ELR (cell line): ENCODE measurements at regions not wholly inside any gene's neighbourhood (a gene's known extent, or its start where the extent isn't known, plus 50 kb on each side); places are given as distances from the start of the nearest gene placed in this dataset.

ENCODE experiments used
- DNase-seq: peaks from one replicate; pipeline ENCODE4 v3.0.0-alpha.2; 2015; ENCODE audit warnings: low read depth

DNA sequence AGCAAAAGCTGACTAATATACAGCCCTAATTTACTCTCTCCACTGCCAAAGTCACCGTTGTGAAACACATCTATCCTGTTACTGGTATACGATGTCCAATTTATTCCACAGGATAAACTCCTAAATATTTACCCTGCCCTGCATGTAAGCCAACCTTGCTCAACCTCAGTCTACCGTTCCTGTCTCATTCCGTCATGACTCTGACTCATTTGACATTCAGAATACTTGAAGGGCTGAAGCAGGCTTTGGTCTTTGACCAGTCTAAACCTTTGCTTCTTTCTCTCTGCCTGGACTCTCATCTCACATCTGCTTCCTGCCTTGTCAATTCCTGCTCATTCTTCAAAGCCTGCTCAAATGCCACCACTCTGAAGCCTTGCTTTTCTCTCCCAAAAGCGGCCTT, 157.5 kb downstream of the SCP2D1 start:
- no peak for DNase-seq

DNA sequence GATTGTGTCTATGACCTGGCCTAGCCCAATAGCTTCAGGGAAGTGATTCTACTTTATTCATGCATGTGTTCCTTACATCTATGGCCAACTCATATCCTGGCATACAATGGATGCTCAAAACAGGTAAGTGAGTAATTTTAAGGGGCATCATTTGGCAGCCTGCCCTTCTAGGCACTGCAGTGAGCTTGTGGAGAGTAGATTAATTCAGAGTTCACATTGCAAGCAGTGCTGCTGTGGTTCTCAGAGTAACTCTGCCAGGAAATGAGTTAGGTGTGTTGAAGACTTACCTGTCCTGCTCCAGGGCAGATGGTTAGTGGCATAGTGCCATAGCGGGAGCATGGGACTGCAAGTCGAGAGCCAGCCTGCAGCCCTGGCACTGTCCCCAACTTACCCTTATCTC, 158.0 kb downstream of the SCP2D1 start:
- DNase-seq: no peak

DNA sequence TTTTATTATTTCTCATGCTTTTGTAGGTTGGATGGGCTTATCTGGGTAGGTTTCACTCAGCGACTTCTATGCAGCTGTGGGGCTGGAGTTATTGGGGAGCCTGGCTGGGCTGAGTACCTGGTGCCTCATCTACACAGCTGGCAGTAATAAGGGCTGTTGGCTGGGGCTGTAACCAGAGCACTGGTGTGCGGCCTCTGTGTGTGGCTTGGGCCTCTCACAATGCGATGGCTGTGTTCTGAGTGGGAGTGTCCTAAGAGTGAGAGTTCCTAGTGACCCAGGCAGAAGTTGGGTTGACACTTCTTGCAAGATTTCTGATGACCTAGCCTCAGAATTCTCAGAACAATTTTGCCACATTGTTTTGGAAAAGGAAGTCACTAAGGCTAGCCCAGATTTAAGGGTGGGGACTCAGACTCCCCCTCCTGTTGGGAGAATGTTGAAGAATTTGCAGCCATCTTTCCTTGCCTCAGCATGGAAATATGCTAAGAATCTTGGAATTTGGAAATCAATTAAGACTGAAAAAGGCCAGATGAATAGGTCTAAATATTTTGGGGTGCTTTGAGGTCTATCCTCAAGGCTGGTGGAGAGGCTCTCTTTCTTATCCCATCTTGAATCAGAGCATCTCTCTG, 158.8 kb downstream of the SCP2D1 start:
- no peak for DNase-seq

DNA sequence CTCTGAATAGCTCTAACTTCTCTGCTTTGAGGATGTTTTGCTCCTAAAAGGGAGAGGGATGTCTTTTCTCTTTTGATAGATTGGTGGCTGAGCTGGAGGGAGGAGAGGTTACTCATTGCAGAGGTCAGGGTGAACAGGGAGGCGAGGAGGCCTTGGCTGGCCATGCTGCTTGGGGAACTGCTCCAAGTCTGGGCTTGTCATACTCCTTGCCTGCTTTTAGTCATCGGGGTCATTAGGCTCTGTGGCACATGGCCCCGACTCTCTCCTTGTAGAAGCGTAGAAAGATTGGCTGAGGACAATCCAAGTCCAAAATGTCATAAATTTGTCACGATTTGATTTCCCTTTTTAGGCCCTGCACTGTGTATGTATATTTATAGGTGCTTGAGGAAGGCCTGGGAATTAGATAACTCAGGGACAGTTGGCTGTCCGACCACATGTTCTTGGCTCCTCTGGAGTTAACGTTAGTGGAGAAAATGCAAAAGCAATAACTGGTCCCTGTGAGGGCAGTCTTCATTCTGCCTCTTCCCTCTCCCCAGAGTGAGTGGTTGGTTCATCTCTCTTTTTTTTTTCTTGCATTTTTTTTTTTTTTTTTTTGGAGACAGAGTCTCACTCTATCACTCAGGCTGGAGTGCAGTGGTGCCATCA, 160.1 kb downstream of the SCP2D1 start:
- DNase-seq: no peak

DNA sequence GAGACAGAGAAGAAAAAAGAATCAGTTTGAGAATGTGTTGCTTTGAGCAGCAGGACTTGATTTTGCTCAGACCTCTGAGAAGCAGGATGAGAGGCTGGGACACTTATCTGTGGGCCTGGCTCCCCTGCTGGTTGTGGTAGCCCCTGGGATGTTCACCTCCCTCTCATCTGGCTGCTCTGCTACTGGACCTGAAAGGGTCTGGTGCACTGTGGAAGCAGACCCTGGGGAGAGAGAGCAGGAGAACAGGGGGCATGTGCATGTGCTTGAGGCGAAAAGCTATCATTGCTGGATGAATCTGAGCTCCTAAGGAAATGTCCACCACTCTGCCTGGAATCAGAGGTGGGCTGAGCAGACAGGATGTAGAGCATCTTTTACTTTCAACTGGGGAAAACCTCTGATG, 161.1 kb downstream of the SCP2D1 start:
- DNase-seq: no peak

DNA sequence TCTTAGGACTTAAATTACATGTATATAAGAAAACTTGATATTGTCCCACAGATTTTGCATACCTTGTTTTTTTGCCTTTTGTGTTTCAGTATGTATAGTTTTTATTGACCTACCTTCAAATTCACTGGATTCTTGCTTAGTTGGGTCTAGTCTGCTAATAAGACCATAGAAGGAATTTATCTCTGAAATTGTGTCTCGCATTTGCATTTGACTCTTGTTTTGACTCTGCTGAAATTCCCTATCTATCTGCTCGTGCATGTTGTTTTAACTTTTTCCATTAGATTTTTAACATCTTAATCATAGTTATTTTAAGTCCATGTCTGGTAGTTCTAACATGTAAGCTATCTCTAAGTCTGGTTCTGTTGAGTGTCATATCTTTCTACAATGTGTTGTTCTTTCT, 163.9 kb downstream of the SCP2D1 start:
- DNase-seq: no peak

DNA sequence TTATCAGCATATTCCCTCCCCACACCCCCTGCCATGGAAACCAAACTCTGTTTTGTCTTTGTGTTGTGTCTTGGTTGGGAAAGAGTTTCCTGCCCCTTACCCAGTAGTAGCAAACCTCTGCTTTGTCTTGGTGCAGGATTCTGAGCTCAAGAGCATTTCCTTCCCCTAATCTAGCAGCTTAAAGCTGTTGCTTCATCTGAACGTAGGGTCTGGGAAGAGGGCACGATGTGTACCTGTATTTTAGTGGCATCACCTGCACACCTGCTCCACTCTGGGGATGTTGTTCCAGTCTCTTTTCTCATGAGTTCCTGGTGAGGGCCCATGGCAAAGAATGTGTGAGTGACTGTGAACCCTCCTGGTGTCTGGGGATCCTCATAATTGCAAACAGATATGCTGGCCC, 164.7 kb downstream of the SCP2D1 start:
- DNase-seq: no peak

DNA sequence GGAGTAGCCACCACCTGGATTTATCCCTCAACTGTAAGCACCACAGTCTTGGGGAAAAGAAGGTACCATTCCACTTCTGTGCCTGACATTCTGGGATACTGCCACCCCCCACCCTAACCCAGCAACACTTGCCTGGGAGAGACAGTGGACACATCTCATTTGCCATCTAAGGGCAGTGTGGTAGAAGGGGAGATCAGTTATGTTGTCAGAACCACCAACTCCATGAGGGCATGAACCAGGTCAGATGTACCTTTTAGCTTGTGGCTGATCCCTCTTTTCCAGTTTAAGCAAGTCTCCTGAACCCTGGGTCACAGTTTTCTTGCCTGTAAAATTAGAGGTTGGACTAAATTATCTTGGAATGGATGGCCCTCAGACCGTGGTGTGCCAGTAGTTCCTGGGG, 165.5 kb downstream of the SCP2D1 start:
- DNase-seq: no peak

DNA sequence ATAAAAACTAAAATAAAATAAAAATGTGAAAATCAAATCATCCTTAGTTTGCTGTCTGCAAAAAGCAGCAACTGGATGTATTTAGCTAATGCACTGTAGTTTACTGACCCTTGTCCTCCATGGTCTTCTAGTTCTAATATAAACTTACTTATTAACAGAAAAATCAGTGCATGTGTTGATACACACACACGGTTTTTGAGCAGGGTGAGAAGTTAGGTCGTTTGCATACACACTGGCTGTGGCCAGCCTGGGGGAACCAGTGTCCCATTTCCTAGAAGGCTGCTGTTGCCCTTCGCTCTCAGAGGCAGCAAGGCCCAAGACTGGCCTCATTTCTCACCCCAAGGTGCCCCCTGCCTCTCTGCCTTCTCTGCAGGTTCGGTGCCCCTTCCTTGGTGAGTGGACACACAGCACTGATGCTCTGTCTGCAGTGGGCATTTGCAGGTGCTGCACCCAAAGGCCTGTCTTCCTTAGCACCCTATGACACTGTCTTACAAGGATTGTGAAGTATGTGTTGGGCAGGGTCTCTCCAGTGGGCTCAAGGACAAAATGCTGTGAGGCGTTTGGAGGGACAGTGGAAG, 168.5 kb downstream of the SCP2D1 start:
- no peak for DNase-seq

DNA sequence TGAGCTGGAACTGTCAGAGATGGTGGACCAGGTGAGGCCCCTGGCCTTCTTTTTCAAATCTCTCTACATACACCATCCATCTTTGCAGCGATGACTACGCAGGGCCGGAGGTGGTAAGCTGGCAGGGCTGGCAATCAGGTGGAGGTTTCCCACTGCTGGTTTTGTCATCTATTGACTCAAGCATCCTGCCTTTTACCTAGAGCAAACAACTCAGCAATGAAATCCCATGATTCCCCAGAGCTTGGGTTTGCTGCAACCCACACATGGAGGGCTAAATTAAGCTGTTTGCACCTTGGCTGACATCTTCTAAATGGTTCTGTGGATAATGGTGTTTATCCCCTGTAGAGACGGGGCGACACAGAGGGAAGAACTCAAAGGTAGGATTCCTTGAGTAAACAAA, 170.2 kb downstream of the SCP2D1 start:
- no peak for DNase-seq

DNA sequence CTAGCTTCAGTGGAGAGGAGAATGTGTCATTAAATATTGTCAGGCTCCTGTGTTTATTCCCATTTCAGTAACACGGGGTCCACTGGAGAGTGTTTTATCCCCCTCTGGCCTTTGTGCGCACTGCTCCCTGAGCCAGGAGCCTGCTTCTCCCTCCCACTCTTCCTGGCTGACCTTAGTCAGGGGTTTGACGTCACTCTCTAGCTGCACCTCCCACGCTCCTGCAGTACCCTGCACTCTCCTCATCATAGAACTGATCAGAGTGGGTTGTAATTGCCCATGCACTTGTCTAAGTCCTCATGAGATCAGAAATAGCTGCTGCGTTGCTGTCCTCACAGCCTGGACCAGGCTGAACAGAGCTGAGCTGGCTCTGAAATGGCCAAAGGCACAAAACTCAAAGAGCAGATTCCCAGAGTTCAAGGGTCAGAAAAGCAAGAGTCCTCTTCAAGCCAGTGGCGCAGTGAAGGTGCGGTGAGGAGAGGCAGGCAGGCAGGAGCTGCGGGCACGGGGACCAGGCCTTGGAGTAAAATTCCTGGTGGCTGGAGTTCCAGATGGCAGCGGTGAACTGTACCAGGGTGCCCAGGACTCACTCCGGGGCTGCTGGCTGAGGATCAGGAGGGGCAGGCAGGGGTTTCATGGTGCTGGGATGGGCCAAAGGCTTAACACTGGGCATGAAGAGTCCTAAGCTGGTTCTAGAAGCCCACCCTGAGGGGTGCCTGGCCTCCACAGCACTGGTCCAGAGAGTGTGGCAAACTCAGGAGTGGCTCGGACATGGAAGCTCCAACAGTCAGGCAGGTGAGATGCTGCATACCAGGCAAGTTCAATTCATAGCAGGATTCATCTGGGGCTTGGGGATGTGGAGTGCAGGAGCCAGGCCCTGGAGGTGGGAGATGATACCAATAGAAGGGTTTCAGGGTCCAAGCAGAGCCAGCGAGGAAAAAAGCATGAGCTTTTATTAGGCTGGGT, 170.9 kb downstream of the SCP2D1 start:
- DNase-seq: no peak

DNA sequence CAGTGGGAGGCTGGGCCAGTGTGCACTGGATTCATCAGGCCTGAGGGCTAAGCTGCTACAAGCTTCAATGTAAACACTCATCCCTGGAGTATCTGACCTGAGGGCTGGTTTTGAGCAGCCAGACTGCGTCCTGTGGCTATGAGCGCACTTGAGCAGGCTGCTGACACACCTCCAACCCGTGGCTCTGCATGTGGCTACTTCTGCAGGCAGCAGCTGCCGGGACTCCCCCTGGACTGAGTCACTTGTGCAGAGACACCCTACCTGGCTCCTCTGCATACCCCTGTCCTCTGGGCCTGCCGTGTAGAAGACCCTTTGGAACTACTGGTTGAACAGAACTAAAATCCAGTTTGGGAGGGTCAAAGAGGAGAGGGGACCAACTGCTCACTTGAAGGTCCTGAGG, 172.0 kb downstream of the SCP2D1 start:
- peak; percentile 12 for DNase-seq

DNA sequence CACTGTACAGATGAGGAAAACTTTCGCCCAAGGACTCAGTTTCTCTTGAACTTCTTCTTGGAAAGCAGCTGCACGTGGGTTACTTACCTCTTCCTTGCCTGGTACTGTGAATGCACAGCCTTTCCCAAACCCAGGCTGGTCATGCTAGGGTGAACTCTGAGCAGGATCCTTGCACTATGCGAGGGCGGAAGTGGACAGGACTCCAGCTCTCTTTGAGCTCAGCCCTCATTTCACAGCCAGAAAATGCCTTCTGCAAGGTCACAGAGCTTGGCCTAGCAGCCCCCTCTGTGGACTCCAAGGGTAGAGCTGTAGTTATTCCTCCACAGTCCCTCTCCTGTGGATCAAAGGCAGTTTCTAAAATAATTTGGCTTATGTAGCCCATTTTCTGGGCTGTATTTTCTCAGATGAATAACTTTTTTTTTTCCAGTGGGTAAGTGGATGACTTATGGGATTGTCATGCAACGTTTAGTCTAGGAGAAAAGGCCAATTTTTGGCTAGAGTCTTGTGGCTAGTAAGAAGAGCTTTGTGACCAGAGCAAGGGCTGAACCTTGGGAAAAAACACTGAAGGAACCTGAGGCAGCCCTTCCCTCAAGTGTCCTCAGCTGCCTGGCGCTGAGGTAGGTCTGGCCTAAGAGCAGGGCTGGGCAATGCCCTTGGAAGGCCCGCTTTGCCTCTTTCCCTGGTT, 172.7 kb downstream of the SCP2D1 start:
- no peak for DNase-seq

DNA sequence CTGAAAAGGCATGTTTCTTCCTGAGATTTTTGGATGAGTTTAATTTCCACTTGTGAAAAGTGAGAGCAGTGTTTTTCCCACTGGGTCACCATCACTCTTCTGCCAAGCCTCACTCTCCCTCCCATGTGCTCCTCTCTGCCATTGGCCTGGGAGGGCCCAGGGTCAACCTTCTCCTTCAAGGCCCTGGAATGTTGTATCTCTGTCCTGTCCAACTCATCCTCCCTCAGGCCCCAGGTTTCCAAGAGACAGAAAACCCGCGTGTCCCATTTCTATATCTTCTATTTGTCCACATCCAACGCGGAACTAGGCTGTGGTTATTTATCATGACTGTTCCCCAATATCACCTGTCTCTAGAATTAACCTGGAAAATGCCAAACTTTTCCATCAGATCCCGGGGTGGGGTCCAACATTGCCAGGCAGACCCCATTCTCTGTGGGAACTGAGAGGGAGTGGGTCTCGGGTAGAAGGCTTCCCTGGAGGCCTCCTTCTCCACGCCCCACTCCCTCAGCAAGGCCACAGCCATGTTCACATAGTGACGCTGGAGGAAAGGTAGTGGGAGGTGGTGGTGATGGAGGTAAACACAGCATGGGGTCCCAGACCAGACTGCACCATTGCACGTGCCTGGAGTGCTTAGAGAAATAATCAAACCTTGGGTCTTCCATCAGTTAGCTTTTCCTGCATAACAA, 173.5 kb downstream of the SCP2D1 start:
- DNase-seq: no peak

DNA sequence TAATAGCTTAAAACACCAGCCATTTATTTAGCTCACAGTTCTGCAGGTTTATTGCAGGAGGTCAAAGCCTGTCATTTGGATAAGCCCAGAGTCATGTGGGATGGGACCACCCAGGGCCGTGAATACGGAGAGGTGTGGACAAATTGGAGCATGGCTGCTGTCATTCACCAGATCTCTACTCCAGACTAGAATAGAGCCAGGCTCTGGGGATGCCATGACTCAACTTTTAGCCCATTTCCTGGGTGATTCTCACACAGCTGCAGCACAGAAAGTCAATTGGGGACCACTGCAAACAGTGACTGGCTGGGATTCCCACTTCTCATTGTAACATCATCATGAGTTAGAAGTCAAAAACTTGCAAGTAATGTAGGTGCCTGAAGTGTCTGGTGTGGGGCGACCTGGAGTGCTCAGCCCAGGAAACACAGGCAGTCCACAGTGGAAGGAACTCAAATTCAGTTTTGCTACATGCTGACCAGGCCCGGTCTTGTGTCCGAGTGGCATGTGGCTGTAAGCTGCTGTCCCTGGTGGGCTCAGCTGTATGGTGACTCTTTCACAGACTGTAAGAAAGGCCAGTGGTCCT, 174.3 kb downstream of the SCP2D1 start:
- DNase-seq: no peak

DNA sequence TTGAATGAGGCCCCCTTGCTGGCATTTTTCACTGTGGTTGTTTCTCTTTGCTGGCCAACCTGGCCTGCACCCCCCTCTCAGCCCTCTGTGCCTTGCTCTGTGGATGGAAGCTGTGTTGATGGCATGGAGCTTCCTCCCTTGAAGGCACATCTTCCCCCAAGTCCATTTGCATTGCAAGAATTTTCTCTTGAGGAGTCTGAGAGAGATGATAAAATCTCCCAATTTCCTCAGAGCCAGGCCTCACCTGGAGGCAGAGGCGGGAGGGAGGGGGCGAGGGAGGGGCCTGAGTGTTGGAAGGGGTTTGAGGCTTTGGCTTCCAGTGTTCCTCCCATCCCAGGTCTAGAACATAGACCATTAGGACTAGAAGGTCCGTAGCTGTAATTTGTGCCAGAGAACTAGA, 175.1 kb downstream of the SCP2D1 start:
- no peak for DNase-seq

DNA sequence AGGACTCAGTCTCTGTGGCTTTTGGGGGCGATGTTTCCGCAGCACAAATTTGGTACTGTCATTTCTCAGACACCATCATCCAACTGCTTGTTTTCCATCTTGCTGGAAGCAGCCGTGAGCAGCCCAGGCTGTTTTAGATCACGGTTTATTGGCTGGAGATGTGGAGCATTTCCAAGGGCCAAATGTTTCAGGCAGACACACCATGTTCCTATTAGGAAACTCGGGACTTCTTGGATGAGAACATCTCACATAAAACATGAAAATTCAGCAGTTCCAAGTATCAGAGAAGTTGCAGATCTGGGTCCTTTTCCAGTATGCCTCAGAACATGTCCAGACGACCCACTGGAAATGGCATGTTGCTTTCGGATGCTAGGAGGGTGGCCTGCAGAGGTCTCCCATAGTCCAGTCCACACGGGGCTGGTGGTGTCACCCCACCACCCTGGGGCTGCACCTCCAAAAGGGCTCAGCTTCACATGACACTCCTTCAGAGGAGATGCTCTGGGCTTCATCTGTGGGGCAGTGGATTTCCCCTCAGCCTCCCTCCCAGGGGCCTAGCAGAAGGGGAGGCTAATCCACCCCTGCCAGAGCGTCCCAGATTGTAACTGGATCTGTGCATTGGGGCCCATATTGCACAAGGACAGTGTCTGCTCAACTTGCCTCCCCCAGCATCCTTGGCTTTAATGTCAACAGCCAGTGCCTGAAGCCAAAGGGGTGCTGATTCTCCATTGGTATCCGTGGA, 176.3 kb downstream of the SCP2D1 start:
- DNase-seq: no peak

DNA sequence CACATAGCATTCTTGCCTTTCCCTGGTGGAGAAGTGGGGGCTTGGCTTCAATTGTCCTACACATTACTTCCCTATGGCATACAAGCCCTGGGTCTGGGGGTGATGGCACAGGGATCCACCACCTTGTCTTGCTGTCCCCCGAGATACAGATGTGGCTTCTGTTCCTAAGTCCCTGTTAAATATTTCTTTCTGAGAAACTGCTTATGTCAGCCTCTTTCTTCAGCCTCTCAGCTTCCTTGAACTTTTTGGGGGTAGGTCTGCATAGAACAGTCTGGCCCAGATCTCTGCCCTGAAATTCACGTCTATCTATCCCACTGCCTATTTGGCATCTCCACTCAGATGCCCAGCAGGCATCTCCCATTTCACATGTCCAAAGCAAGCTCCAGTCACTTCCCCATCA, 177.4 kb downstream of the SCP2D1 start:
- no peak for DNase-seq

DNA sequence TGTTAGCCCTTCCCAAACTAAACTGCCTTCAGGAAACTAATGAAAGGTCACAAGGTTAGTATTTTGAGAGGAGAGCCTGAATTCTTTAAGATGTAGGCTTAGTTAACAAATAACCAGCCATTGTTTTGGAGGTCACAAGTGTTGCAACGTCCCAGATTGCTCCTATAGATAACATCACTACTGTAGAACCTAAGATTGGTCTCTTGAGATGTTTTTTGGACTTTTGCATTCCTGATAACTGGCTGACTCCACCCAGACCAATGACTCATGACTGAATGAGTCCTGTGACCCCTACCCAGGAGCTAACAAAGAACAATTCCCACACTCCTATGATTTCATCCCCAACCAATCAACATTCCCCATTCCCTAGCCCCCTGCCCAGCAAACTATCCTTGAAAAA, 178.8 kb downstream of the SCP2D1 start:
- DNase-seq: no peak

DNA sequence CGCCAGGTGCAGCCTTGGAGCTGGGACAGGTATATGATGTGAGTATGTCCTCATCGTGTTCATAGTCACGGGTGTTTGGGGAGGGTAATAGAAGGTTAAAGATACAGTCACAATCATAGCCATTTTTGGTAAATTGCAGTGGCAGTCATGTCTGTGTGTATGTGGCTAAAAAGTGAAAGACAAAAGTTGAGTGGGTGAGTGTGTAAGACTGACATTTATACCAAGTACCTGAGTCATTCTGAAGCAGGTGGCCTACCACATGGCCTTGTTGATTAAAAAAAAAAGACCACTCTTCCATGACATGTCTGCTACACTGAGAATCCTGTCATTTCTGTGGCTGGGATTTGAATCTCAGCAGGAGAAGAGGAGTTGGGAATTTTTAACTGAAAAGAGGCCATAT, 181.9 kb downstream of the SCP2D1 start:
- no peak for DNase-seq

DNA sequence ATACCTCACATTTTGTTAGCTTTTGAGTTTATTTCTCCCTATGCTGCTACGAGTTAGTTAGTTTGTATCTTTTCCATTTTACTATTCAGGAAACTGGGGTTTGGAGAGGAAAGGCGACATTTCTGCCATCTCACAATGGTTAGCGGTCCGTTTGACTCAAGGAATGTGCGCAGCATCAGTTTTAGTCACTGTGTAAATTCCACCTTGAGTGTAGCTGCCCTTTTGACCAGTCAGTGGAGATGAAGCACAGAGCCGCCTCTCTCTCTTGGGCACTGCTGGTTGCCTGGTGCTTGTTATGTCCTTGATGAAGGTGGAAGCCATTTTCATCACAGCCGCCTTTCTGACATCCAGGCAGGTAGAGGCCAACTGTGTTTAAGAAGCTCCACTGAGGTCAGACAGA, 185.5 kb downstream of the SCP2D1 start:
- DNase-seq: no peak
